ENCODE measurements at regions not wholly inside any gene's neighbourhood (a gene's known extent, or its start where the extent isn't known, plus 50 kb on each side); places are given as distances from the start of the nearest gene placed in this dataset.

DNA sequence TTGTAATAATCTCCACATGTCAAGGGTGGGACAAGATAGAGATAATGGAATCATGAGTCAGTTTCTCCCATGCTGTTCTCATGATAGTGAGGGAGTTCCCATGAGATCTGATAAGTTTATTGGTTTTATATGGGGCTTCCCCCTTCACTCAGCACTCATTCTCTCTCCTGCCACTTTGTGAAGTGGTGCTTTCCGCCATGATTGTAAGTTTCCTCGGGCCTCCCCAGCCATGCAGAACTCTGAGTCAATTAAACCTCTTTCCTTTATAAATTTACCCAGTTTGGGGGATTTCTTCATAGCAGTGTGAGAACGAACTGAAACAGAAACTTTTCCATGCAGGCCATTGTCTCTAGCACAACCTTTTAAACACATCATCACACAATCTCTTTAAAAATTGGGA is 221.5 kb upstream of the BRINP3 start:
- no peak for FAIRE-seq
- no peak for TF ChIP-seq SPI1 (IDR thresholded peaks at IDR 0.05; ENCODE audit: low read depth, low read length)
- no peak for DNase-seq (ENCODE audit: insufficient read length, low spot score)

DNA sequence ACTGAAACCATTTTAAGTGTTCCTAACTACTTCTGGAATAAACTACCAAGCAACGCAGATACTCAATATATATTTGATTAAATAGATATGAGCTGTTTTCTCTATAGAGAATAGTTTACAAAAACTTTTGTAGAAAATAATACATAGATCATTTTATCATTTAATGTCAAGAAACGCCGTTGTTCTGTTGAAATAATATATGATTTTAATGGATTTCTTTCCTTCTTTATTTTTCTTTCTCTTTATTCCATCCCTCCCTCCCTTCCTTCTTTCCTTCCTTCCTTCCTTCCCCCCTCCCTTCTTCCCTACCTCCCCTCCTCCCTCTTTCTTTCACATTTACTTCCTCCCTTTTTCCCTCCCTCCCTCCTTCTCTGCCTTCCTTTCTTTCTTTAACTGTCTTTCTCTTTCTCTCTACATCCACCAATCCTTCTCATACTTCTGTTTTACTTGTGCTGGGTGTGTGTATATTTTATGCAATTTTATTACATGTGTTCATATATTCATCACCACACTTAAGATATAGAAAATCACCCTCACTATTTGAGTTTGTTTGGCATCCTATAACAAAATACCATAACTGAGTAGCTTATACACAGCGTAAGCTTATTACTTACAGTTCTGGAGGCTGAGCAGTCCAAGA is 230.9 kb upstream of the BRINP3 start:
- FAIRE-seq = no peak

DNA sequence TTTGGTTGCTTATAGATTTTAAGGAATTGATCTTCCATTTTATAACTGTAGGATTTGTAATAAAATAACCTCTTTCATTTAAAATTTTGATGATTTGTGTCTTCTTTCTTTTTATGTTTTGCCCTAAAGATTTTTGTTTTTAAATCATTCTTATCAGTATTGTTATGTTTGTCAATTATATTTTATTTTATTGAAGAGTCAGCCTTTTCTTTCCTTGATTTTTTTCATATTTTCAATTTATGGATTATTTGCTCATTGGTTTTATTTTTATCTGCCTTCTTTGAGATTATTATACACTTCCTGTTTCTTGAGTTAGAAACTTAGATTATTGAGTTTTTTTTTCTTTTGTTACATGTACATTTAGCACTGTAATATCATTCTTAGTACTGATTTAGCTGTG is 233.4 kb upstream of the BRINP3 start:
- DNase-seq (ENCODE audit: insufficient read length, low spot score) (no peak), FAIRE-seq (no peak)
- no peak for TF ChIP-seq TAF1 (IDR thresholded peaks at IDR 0.05; ENCODE audit: low read depth, low read length)

More for the DNA sequence above, 230.9 kb upstream of the BRINP3 start:
- no peak for DNase-seq (ENCODE audit: insufficient read length, low spot score)
- TF ChIP-seq POLR2AphosphoS5 (IDR thresholded peaks at IDR 0.05; ENCODE audit: low read depth, low read length) (no peak), PAX5 (IDR thresholded peaks at IDR 0.05; ENCODE audit: insufficient read depth, low read length, severe bottlenecking) (no peak), POU2F2 (IDR thresholded peaks at IDR 0.05; ENCODE audit: low read depth, low read length) (no peak), SPI1 (IDR thresholded peaks at IDR 0.05; ENCODE audit: low read depth, low read length) (no peak), TAF1 (IDR thresholded peaks at IDR 0.05; ENCODE audit: low read depth, low read length) (no peak), POLR2A (IDR thresholded peaks at IDR 0.05; ENCODE audit: low read depth, low read length) (no peak)

DNA sequence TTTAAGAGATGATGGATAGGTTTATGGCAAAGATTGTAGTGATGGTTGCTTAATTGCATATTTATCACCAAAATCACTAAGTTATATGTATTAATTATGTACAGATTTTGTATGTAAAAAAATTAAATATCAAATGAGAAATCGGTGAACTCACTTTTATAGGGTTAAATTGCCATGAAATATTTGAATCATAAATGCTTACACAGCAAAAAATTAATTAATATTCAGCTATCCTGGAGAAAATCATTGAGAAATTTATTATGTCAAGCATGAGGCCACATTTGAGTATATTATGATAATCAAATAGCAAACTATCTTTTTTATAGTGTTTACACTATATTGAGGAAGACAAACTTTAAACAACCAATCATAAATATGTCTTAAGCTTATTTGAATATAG is 239.4 kb upstream of the BRINP3 start:
- DNase-seq (ENCODE audit: insufficient read length, low spot score) (no peak), FAIRE-seq (no peak)
- no peak for TF ChIP-seq PAX5 (IDR thresholded peaks at IDR 0.05; ENCODE audit: insufficient read depth, low read length, severe bottlenecking)
- TF ChIP-seq POU2F2 (IDR thresholded peaks at IDR 0.05; ENCODE audit: low read depth, low read length) = no peak
- TF ChIP-seq POLR2AphosphoS5 (IDR thresholded peaks at IDR 0.05; ENCODE audit: low read depth, low read length) = no peak
- no peak for TF ChIP-seq SPI1 (IDR thresholded peaks at IDR 0.05; ENCODE audit: low read depth, low read length)
- no peak for TF ChIP-seq POLR2A (IDR thresholded peaks at IDR 0.05; ENCODE audit: low read depth, low read length)
- TF ChIP-seq TAF1 (IDR thresholded peaks at IDR 0.05; ENCODE audit: low read depth, low read length) = no peak

DNA sequence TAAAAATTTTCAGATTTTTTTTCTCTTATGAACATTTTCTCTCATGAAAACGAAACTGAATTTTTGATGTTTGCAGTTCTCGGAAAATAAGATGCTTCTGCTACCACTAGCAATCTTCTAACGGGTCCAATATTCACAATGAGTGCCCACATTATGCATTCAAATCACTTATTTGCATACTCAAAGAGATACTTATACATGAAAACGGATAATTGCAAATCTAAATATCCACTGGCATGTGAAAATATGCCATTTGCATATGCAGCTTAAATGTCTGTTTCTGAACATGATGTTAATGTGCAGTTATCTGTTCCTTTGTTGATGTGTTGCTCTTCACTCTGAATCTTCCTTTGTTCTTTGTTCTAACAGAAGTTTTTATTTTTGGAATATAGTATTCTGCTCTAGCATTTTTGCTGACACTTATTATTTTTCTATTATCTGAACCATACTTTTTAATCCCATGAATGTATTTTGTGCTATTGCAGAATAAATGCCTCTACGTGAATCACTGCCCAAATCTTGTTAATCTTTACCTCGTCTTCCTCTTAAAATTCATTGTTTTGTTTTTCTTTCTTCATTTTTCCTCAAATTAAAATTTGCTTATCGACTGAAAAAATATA is 259.4 kb upstream of the BRINP3 start:
- TF ChIP-seq POU2F2 (IDR thresholded peaks at IDR 0.05; ENCODE audit: low read depth, low read length) (no peak), TAF1 (IDR thresholded peaks at IDR 0.05; ENCODE audit: low read depth, low read length) (no peak), POLR2A (IDR thresholded peaks at IDR 0.05; ENCODE audit: low read depth, low read length) (no peak), POLR2AphosphoS5 (IDR thresholded peaks at IDR 0.05; ENCODE audit: low read depth, low read length) (no peak), SPI1 (IDR thresholded peaks at IDR 0.05; ENCODE audit: low read depth, low read length) (no peak), PAX5 (IDR thresholded peaks at IDR 0.05; ENCODE audit: insufficient read depth, low read length, severe bottlenecking) (no peak)
- FAIRE-seq (no peak), DNase-seq (ENCODE audit: insufficient read length, low spot score) (no peak)

DNA sequence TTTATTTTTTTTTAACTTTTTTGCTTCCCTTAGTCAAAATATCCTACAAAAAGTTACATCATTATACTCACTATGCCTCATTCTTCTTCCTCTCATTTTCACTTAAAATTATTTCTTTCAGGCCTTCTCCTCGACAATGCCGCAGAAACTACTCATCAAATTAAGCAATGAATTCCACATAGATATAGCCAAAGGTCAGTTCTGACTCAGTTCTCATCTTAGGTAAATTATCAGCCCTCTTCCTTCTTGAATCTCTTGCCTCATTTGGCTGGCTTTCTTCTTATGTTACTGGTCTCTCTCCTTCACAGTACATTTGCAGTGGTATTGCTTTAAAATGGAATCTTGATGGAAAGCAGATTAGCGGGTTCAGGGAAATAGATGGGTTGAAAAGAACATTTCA is 260.7 kb upstream of the BRINP3 start:
- TF ChIP-seq POU2F2 (IDR thresholded peaks at IDR 0.05; ENCODE audit: low read depth, low read length) (no peak), POLR2A (IDR thresholded peaks at IDR 0.05; ENCODE audit: low read depth, low read length) (no peak), TAF1 (IDR thresholded peaks at IDR 0.05; ENCODE audit: low read depth, low read length) (no peak), SPI1 (IDR thresholded peaks at IDR 0.05; ENCODE audit: low read depth, low read length) (no peak), POLR2AphosphoS5 (IDR thresholded peaks at IDR 0.05; ENCODE audit: low read depth, low read length) (no peak), PAX5 (IDR thresholded peaks at IDR 0.05; ENCODE audit: insufficient read depth, low read length, severe bottlenecking) (no peak)
- FAIRE-seq = no peak

DNA sequence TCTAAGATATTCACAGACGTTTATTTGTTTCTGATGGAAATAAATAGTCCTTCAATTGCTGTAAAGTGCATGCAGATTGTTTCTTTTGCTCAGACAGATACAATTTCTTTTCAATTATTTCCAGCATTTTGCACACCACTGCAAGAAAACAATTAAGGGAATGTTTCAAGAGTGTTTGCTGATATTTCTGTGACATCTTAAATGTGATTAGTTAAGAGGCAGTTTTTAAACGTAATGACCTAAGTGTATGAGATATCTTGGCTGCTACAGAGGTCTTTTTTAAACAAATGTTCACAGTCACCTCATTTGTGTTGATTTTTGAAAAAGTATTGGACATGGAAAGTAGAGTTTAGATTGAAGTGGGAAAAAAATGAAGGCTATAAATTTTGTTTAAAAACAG is 262.3 kb upstream of the BRINP3 start:
- no peak for TF ChIP-seq POU2F2 (IDR thresholded peaks at IDR 0.05; ENCODE audit: low read depth, low read length)
- no peak for TF ChIP-seq TAF1 (IDR thresholded peaks at IDR 0.05; ENCODE audit: low read depth, low read length)
- no peak for TF ChIP-seq POLR2A (IDR thresholded peaks at IDR 0.05; ENCODE audit: low read depth, low read length)
- no peak for TF ChIP-seq POLR2AphosphoS5 (IDR thresholded peaks at IDR 0.05; ENCODE audit: low read depth, low read length)
- no peak for TF ChIP-seq SPI1 (IDR thresholded peaks at IDR 0.05; ENCODE audit: low read depth, low read length)
- FAIRE-seq = no peak
- DNase-seq (ENCODE audit: insufficient read length, low spot score) = no peak

More for the DNA sequence above, 260.7 kb upstream of the BRINP3 start:
- DNase-seq (ENCODE audit: insufficient read length, low spot score) = no peak

DNA sequence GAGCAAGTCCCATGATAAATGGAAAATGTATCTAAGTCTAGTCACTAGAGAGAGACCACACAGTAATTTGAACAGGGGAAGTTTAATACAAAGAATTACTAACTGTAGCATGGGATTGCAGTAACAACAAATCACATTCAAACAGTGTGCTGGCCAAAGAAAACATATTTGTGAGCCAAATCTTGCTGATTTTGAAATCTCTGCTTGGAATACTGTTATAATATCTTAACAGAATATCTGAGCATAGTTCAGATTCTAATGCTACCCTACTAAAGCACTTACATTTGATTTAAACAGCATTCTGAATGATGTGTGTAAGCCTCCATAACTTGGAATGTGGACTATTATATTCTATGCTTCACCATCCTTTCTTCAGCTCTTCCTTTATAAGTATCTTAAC is 270.0 kb upstream of the BRINP3 start:
- no peak for FAIRE-seq
- no peak for DNase-seq (ENCODE audit: insufficient read length, low spot score)
- TF ChIP-seq PAX5 (IDR thresholded peaks at IDR 0.05; ENCODE audit: insufficient read depth, low read length, severe bottlenecking) = no peak
- TF ChIP-seq TAF1 (IDR thresholded peaks at IDR 0.05; ENCODE audit: low read depth, low read length) = no peak
- TF ChIP-seq POLR2AphosphoS5 (IDR thresholded peaks at IDR 0.05; ENCODE audit: low read depth, low read length) = no peak
- no peak for TF ChIP-seq POU2F2 (IDR thresholded peaks at IDR 0.05; ENCODE audit: low read depth, low read length)
- TF ChIP-seq SPI1 (IDR thresholded peaks at IDR 0.05; ENCODE audit: low read depth, low read length) = no peak
- TF ChIP-seq POLR2A (IDR thresholded peaks at IDR 0.05; ENCODE audit: low read depth, low read length) = no peak

DNA sequence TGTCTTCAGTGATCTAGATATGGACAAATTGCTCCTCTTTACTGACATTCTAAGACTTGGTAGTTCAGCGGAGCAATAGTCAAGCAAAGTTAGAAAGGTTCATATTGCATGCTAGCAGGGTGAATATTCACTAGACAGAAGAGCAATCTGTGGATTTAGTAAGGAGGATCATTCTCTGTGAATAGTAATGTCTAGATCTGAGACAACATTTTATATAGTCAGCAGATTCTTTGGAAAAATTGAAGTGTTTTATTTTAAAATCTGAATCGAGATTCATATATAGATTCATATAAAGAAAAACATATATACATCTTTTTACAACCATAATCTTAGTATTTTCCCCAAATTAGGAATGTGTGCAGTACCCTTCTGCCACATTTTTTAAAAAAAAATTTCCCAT is 274.5 kb upstream of the BRINP3 start:
- TF ChIP-seq TAF1 (IDR thresholded peaks at IDR 0.05; ENCODE audit: low read depth, low read length) (no peak), POLR2AphosphoS5 (IDR thresholded peaks at IDR 0.05; ENCODE audit: low read depth, low read length) (no peak), PAX5 (IDR thresholded peaks at IDR 0.05; ENCODE audit: insufficient read depth, low read length, severe bottlenecking) (no peak), POU2F2 (IDR thresholded peaks at IDR 0.05; ENCODE audit: low read depth, low read length) (no peak), SPI1 (IDR thresholded peaks at IDR 0.05; ENCODE audit: low read depth, low read length) (no peak)
- DNase-seq (ENCODE audit: insufficient read length, low spot score) (no peak), FAIRE-seq (no peak)

DNA sequence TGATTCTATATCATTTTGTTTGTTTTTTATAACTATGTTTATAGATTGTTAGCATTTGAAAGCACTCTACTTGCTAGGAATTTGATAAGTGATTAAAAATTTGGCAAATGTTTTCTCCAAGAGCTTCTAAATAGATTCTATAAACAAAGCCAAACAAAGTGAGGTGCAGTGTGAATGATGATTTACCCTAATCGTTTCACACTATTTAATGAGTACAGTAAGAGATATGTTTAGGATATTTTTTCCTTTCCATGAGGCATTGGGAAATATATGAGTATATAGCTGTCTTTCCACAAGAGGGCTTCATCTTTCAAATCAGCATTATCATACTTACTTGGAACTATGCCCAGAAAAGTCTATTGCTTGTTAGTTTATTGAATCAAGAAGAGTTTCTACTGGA is 277.0 kb upstream of the BRINP3 start:
- no peak for TF ChIP-seq PAX5 (IDR thresholded peaks at IDR 0.05; ENCODE audit: insufficient read depth, low read length, severe bottlenecking)
- no peak for TF ChIP-seq SPI1 (IDR thresholded peaks at IDR 0.05; ENCODE audit: low read depth, low read length)
- no peak for TF ChIP-seq POLR2A (IDR thresholded peaks at IDR 0.05; ENCODE audit: low read depth, low read length)
- TF ChIP-seq POU2F2 (IDR thresholded peaks at IDR 0.05; ENCODE audit: low read depth, low read length) = no peak
- TF ChIP-seq TAF1 (IDR thresholded peaks at IDR 0.05; ENCODE audit: low read depth, low read length) = no peak
- TF ChIP-seq POLR2AphosphoS5 (IDR thresholded peaks at IDR 0.05; ENCODE audit: low read depth, low read length) = no peak
- DNase-seq (ENCODE audit: insufficient read length, low spot score) (no peak), FAIRE-seq (no peak)

Measured in GM12891 (cell line).